SK-N-SH (cell line): ENCODE measurements at regions not wholly inside any gene's neighbourhood (a gene's known extent, or its start where the extent isn't known, plus 50 kb on each side); places are given as distances from the start of the nearest gene placed in this dataset.

ENCODE experiments used
- CTCF ChIA-PET: fragments of 300-600, 350-600 bp; formaldehyde crosslinking; extraction: SDS; loops from one replicate; lab custom pipeline; 2021; lab: Yijun Ruan, JAX
- POLR2A ChIA-PET: fragments of 350-600 bp; sonication (Branson Sonifier 250); formaldehyde crosslinking; extraction: SDS; loops from one replicate; lab custom pipeline; 2020; ENCODE audit warnings: antibody characterized with exemption, inconsistent platforms; lab: Yijun Ruan, JAX
- DNase-seq: peaks from one replicate; pipeline ENCODE4 v3.0.0; 2012
- H2AFZ ChIP-seq: fragments of 200-600 bp; sonication (generic); 2 replicates; pipeline ENCODE4 v1.8.1; 2016; ENCODE audit warnings: antibody characterized with exemption, mild to moderate bottlenecking, low read depth
- H3F3A ChIP-seq: fragments of 200-600 bp; sonication (generic); replicated peaks from 2 replicates; pipeline ENCODE3; 2016; ENCODE audit warnings: antibody characterized with exemption, mild to moderate bottlenecking; ENCODE audit not compliant: insufficient read depth
- H3K27ac ChIP-seq, 2 experiments: fragments of 200-500 bp in 1 of 2; fragments of 200-600 bp in 1 of 2; sonication (Bioruptor generic) in 1 of 2; sonication (generic), shearing (Covaris generic) in 1 of 2; 2 replicates each; pipeline versions ENCODE4 v1.5.1 to v1.6.1; 2014 to 2016; ENCODE audit warnings: low read depth in 2 of 2, inconsistent platforms in 1 of 2, low read length in 1 of 2, mild to moderate bottlenecking in 1 of 2, mixed read lengths in 1 of 2
- H3K27me3 ChIP-seq: fragments of 200-600 bp; sonication (generic), shearing (Covaris generic); 2 replicates; pipeline ENCODE4 v1.6.1; 2016; ENCODE audit warnings: mixed run types; ENCODE audit not compliant: insufficient read depth
- H3K36me3 ChIP-seq, 2 experiments: fragments of 200-500 bp in 1 of 2; fragments of 200-600 bp in 1 of 2; sonication (Bioruptor generic) in 1 of 2; sonication (generic) in 1 of 2; replicated peaks in 1 of 2; 2 replicates each; pipeline versions ENCODE3 to v1.5.1; 2014 to 2016; ENCODE audit warnings: low read length in 1 of 2, mild to moderate bottlenecking in 1 of 2; ENCODE audit not compliant: insufficient read depth in 2 of 2, control insufficient read depth in 1 of 2
- H3K4me1 ChIP-seq, 2 experiments: fragments of 200-500 bp in 1 of 2; fragments of 200-600 bp in 1 of 2; sonication (Bioruptor generic) in 1 of 2; sonication (generic), shearing (Covaris generic) in 1 of 2; 2 replicates each; pipeline versions ENCODE4 v1.5.1 to v1.6.1; 2014 to 2016; ENCODE audit warnings: low read depth in 1 of 2, low read length in 1 of 2, mixed run types in 1 of 2; ENCODE audit not compliant: insufficient read depth in 2 of 2, control insufficient read depth in 1 of 2
- H3K4me2 ChIP-seq: fragments of 200-600 bp; sonication (generic), shearing (Covaris generic); 2 replicates; pipeline ENCODE4 v1.6.1; 2017; ENCODE audit warnings: mixed run types
- H3K4me3 ChIP-seq, 2 experiments: fragments of 200-500 bp in 1 of 2; fragments of 200-600 bp in 1 of 2; sonication (Bioruptor generic) in 1 of 2; sonication (generic), shearing (Covaris generic) in 1 of 2; 2 replicates each; pipeline versions ENCODE4 v1.5.1 to v1.8.1; 2014 to 2016; ENCODE audit warnings: low read depth in 2 of 2, inconsistent platforms in 1 of 2, low read length in 1 of 2, mild to moderate bottlenecking in 1 of 2, mixed read lengths in 1 of 2, moderate library complexity in 1 of 2
- H3K79me2 ChIP-seq: fragments of 200-600 bp; sonication (generic); 2 replicates; pipeline ENCODE4 v1.8.1; 2017; ENCODE audit warnings: mild to moderate bottlenecking; ENCODE audit not compliant: insufficient read depth
- H3K9ac ChIP-seq: fragments of 200-600 bp; sonication (generic); 2 replicates; pipeline ENCODE4 v1.6.1; 2017; ENCODE audit warnings: mixed run types
- H3K9me2 ChIP-seq: fragments of 200-600 bp; sonication (generic); 2 replicates; pipeline ENCODE4 v1.6.1; 2017; ENCODE audit warnings: mixed run types
- H3K9me3 ChIP-seq: fragments of 200-600 bp; sonication (generic); 2 replicates; pipeline ENCODE4 v1.6.1; 2017; ENCODE audit warnings: mixed run types, mild to moderate bottlenecking, moderate library complexity
- H4K20me1 ChIP-seq: fragments of 200-600 bp; sonication (generic); 2 replicates; pipeline ENCODE4 v1.6.1; 2017; ENCODE audit warnings: mild to moderate bottlenecking, mixed run types; ENCODE audit not compliant: insufficient read depth
- CHD2 ChIP-seq: fragments of 150-350 bp; IDR thresholded peaks from 2 replicates; pipeline ENCODE4 v1.6.1; 2018; ENCODE audit warnings: low read length; ENCODE audit not compliant: partially characterized antibody
- EZH2phosphoT487 ChIP-seq: fragments of 200-600 bp; sonication (generic); IDR thresholded peaks from 2 replicates; pipeline ENCODE4 v1.6.1; 2017; ENCODE audit warnings: low read depth, mixed run types, mild to moderate bottlenecking, antibody characterized with exemption, moderate library complexity, borderline replicate concordance
- FOSL2 ChIP-seq: IDR thresholded peaks from 2 replicates; pipeline ENCODE4 v1.4.0; 2012; ENCODE audit warnings: low read depth, mild to moderate bottlenecking, moderate library complexity, borderline replicate concordance
- FOXJ3 ChIP-seq: sonication (generic); formaldehyde crosslinking; IDR thresholded peaks from 2 replicates; pipeline ENCODE4 v1.5.1; 2020; ENCODE audit warnings: mild to moderate bottlenecking, missing genetic modification reagents
- MXI1 ChIP-seq: IDR thresholded peaks from 2 replicates; pipeline ENCODE4 v1.6.1; 2012; ENCODE audit warnings: mild to moderate bottlenecking, low read depth, low read length, improper control_type of control experiment
- NRF1 ChIP-seq: IDR thresholded peaks from 2 replicates; pipeline ENCODE4 v1.6.1; 2012; ENCODE audit warnings: low read depth, mild to moderate bottlenecking, low read length
- POLR2AphosphoS5 ChIP-seq: IDR thresholded peaks from 2 replicates; pipeline ENCODE4 v1.6.1; 2012; ENCODE audit warnings: low read depth, low read length
- RAD21 ChIP-seq: IDR thresholded peaks from 2 replicates; pipeline ENCODE4 v1.6.1; 2012; ENCODE audit warnings: mild to moderate bottlenecking, low read length
- RCOR1 ChIP-seq: fragments of 150-350 bp; IDR thresholded peaks from 2 replicates; pipeline ENCODE4 v1.6.1; 2017; ENCODE audit warnings: antibody characterized with exemption, low read length
- RXRA ChIP-seq: IDR thresholded peaks from 2 replicates; pipeline ENCODE4 v1.4.0; 2012; ENCODE audit warnings: low read depth, mild to moderate bottlenecking, borderline replicate concordance
- SIN3A ChIP-seq: IDR thresholded peaks from 2 replicates; pipeline ENCODE4 v1.6.1; 2012; ENCODE audit warnings: low read depth, mild to moderate bottlenecking, low read length, moderate library complexity, borderline replicate concordance
- TAF1 ChIP-seq: IDR thresholded peaks from 2 replicates; pipeline ENCODE4 v1.6.1; 2012; ENCODE audit warnings: low read depth, mild to moderate bottlenecking, low read length, moderate library complexity, borderline replicate concordance
- USF2 ChIP-seq: fragments of 150-350 bp; IDR thresholded peaks from 2 replicates; pipeline ENCODE4 v1.6.1; 2017; ENCODE audit warnings: antibody characterized with exemption, low read length, low read depth, borderline replicate concordance
- WGBS: methylation state at CpG from one replicate; pipeline ENCODE4 v1.1.6; 2017; ENCODE audit warnings: low lambda C conversion rate; 5-methylcytosine and 5-hydroxymethylcytosine counted together
- TF ChIP-seq, protein P1 (sequence below): IDR thresholded peaks from 2 replicates; pipeline ENCODE4 v1.6.1; 2012; ENCODE audit warnings: mild to moderate bottlenecking, low read depth, low read length, moderate library complexity
- TF ChIP-seq, protein P2 (sequence below): fragments of 200-600 bp; sonication (generic); IDR thresholded peaks from 2 replicates; pipeline ENCODE4 v1.6.1; 2017; ENCODE audit warnings: antibody characterized with exemption, mild to moderate bottlenecking, moderate library complexity

GRCh38 chr12:91706466-91706865 is 439.2 kb downstream of the BTG1 start (continued):
- TF ChIP-seq RCOR1 (no peak), POLR2AphosphoS5 (no peak)

- Histone ChIP-seq H3K9me2 (no peaks in the 10 kb centered on the region), H4K20me1 (no peaks in the 10 kb centered on the region), H3K4me1 (no peaks in the 10 kb centered on the region), H3K27me3 (no peaks in the 10 kb centered on the region), H3K9me3 (no peaks in the 10 kb centered on the region; the same call in 1 of the 2 replicates), H3K9ac (no peak overlapping the region), H3K36me3 (no peaks in the 10 kb centered on the region), H3K4me2 (no peak overlapping the region), H3F3A (no peaks in the 10 kb centered on the region), H3K4me3 (no peak overlapping the region), H3K27ac (no peak overlapping the region), H2AFZ (no peak overlapping the region), H3K79me2 (no peaks in the 10 kb centered on the region)
- CTCF ChIA-PET, result no interaction called here
- TF ChIP-seq CHD2 (no peak), FOXJ3 (CRISPR knock-in tag) (no peak), POLR2AphosphoS5 (no peak), FOSL2 (no peak), RCOR1 (no peak)
- POLR2A ChIA-PET, result no interaction called here
- WGBS, result 59% methylated on average over 2 of the region's 2 CpGs
- DNase-seq, result no peak
These were observed 441.2 kb downstream of the BTG1 start for GRCh38 chr12:91704446-91704845.

- 52% methylated on average over 2 of the region's 2 CpGs for WGBS
- DNase-seq, result no peak
- Histone ChIP-seq H4K20me1 (no peaks in the 10 kb centered on the region), H3K9ac (no peak overlapping the region), H2AFZ (no peak overlapping the region), H3K27me3 (no peaks in the 10 kb centered on the region), H3K9me3 (no peaks in the 10 kb centered on the region; the same call in 1 of the 2 replicates), H3K4me2 (no peak overlapping the region), H3K79me2 (no peaks in the 10 kb centered on the region), H3F3A (no peaks in the 10 kb centered on the region), H3K4me3 (no peak overlapping the region), H3K36me3 (no peaks in the 10 kb centered on the region), H3K4me1 (no peaks in the 10 kb centered on the region), H3K27ac (no peak overlapping the region), H3K9me2 (no peaks in the 10 kb centered on the region)
- POLR2A ChIA-PET, result no interaction called here
- CTCF ChIA-PET, result no interaction called here
- TF ChIP-seq EZH2phosphoT487, result no peak
- TF ChIP-seq, protein P1, sequence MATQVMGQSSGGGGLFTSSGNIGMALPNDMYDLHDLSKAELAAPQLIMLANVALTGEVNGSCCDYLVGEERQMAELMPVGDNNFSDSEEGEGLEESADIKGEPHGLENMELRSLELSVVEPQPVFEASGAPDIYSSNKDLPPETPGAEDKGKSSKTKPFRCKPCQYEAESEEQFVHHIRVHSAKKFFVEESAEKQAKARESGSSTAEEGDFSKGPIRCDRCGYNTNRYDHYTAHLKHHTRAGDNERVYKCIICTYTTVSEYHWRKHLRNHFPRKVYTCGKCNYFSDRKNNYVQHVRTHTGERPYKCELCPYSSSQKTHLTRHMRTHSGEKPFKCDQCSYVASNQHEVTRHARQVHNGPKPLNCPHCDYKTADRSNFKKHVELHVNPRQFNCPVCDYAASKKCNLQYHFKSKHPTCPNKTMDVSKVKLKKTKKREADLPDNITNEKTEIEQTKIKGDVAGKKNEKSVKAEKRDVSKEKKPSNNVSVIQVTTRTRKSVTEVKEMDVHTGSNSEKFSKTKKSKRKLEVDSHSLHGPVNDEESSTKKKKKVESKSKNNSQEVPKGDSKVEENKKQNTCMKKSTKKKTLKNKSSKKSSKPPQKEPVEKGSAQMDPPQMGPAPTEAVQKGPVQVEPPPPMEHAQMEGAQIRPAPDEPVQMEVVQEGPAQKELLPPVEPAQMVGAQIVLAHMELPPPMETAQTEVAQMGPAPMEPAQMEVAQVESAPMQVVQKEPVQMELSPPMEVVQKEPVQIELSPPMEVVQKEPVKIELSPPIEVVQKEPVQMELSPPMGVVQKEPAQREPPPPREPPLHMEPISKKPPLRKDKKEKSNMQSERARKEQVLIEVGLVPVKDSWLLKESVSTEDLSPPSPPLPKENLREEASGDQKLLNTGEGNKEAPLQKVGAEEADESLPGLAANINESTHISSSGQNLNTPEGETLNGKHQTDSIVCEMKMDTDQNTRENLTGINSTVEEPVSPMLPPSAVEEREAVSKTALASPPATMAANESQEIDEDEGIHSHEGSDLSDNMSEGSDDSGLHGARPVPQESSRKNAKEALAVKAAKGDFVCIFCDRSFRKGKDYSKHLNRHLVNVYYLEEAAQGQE, result no peak
- no peak for TF ChIP-seq TAF1
- TF ChIP-seq RCOR1, result no peak
- TF ChIP-seq RXRA, result no peak
- TF ChIP-seq, protein P2, sequence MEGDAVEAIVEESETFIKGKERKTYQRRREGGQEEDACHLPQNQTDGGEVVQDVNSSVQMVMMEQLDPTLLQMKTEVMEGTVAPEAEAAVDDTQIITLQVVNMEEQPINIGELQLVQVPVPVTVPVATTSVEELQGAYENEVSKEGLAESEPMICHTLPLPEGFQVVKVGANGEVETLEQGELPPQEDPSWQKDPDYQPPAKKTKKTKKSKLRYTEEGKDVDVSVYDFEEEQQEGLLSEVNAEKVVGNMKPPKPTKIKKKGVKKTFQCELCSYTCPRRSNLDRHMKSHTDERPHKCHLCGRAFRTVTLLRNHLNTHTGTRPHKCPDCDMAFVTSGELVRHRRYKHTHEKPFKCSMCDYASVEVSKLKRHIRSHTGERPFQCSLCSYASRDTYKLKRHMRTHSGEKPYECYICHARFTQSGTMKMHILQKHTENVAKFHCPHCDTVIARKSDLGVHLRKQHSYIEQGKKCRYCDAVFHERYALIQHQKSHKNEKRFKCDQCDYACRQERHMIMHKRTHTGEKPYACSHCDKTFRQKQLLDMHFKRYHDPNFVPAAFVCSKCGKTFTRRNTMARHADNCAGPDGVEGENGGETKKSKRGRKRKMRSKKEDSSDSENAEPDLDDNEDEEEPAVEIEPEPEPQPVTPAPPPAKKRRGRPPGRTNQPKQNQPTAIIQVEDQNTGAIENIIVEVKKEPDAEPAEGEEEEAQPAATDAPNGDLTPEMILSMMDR, result no peak
- TF ChIP-seq MXI1, result no peak
- no peak for TF ChIP-seq SIN3A
- no peak for TF ChIP-seq USF2
- TF ChIP-seq NRF1, result no peak
- no peak for TF ChIP-seq RAD21
These were observed 442.0 kb downstream of the BTG1 start for GRCh38 chr12:91703491-91704283.
